Astrocyte (in vitro differentiated cells and primary cell): ENCODE measurements at regions not wholly inside any gene's neighbourhood (a gene's known extent, or its start where the extent isn't known, plus 50 kb on each side); places are given as distances from the start of the nearest gene placed in this dataset.

Experiments used
- DNase-seq: peaks from one replicate; pipeline ENCODE4 v3.0.0-alpha.2; 2010; ENCODE audit warnings: low read depth
- FAIRE-seq: peaks from 2 replicates; lab custom pipeline; 2011; peaks lifted over from hg19 to GRCh38; lab: Jason Lieb, UNC
- H2AFZ ChIP-seq: 2 replicates; pipeline ENCODE4 v1.6.0; 2012; ENCODE audit warnings: low read depth, low read length, inconsistent platforms
- H3K27ac ChIP-seq: 2 replicates; pipeline ENCODE4 v1.5.1; 2011; ENCODE audit warnings: low read depth, low read length, inconsistent platforms
- H3K27me3 ChIP-seq: 2 replicates; pipeline ENCODE4 v1.6.0; 2011; ENCODE audit warnings: low read length, inconsistent platforms; ENCODE audit not compliant: insufficient read depth
- H3K36me3 ChIP-seq: 2 replicates; pipeline ENCODE4 v1.5.1; 2011; ENCODE audit warnings: low read length, inconsistent platforms; ENCODE audit not compliant: insufficient read depth
- H3K4me1 ChIP-seq: 2 replicates; pipeline ENCODE4 v1.5.1; 2011; ENCODE audit warnings: low read length, inconsistent platforms; ENCODE audit not compliant: insufficient read depth
- H3K4me2 ChIP-seq: 2 replicates; pipeline ENCODE4 v1.6.0; 2012; ENCODE audit warnings: low read length, inconsistent platforms
- H3K4me3 ChIP-seq: 2 replicates; pipeline ENCODE4 v1.5.1; 2011; ENCODE audit warnings: low read depth, mild to moderate bottlenecking, low read length, inconsistent platforms; ENCODE audit not compliant: insufficient read depth
- H3K79me2 ChIP-seq: 2 replicates; pipeline ENCODE4 v1.6.0; 2012; ENCODE audit warnings: mild to moderate bottlenecking, low read length, inconsistent platforms; ENCODE audit not compliant: insufficient read depth
- H3K9ac ChIP-seq: 2 replicates; pipeline ENCODE4 v1.6.0; 2012; ENCODE audit warnings: mild to moderate bottlenecking, low read length, inconsistent platforms
- H3K9me3 ChIP-seq: 2 replicates; pipeline ENCODE4 v1.5.1; 2012; ENCODE audit warnings: low read depth, mild to moderate bottlenecking, low read length, inconsistent platforms; ENCODE audit not compliant: insufficient read depth
- H4K20me1 ChIP-seq: 2 replicates; pipeline ENCODE4 v1.6.0; 2012; ENCODE audit warnings: low read length, inconsistent platforms; ENCODE audit not compliant: insufficient read depth
- H3K27ac Mint-ChIP-seq: one replicate; pipeline ENCODE4 v1.8.0; 2021; ENCODE audit warnings: mild to moderate bottlenecking, mixed read lengths; ENCODE audit not compliant: unreplicated experiment
- H3K27me3 Mint-ChIP-seq: one replicate; pipeline ENCODE4 v1.8.0; 2021; ENCODE audit warnings: low read depth, mixed read lengths; ENCODE audit not compliant: unreplicated experiment
- H3K36me3 Mint-ChIP-seq: one replicate; pipeline ENCODE4 v1.8.0; 2021; ENCODE audit warnings: low read depth, mixed read lengths; ENCODE audit not compliant: unreplicated experiment
- H3K4me1 Mint-ChIP-seq: one replicate; pipeline ENCODE4 v1.8.0; 2021; ENCODE audit warnings: low read depth, mixed read lengths; ENCODE audit not compliant: unreplicated experiment
- H3K4me3 Mint-ChIP-seq: one replicate; pipeline ENCODE4 v1.8.0; 2021; ENCODE audit warnings: mild to moderate bottlenecking, moderate library complexity, mixed read lengths; ENCODE audit not compliant: unreplicated experiment
- H3K9me3 Mint-ChIP-seq: one replicate; pipeline ENCODE4 v1.8.0; 2021; ENCODE audit warnings: mild to moderate bottlenecking, mixed read lengths; ENCODE audit not compliant: unreplicated experiment
- CTCF ChIP-seq: IDR thresholded peaks from 2 replicates; pipeline ENCODE4 v1.5.1; 2011; ENCODE audit warnings: low read depth, mild to moderate bottlenecking, inconsistent platforms, low read length, moderate library complexity; ENCODE audit not compliant: insufficient read depth
- EZH2 ChIP-seq: IDR thresholded peaks from 2 replicates; pipeline ENCODE4 v1.6.1; 2012; ENCODE audit warnings: mild to moderate bottlenecking, low read length, inconsistent platforms; ENCODE audit not compliant: insufficient read depth

- Mint-ChIP-seq H3K36me3 (no peaks in the 10 kb centered on the region), H3K9me3 (peaks cover 7% of the 10 kb centered on the region), H3K4me3 (no peak overlapping the region), H3K27ac (no peak overlapping the region), H3K4me1 (no peaks in the 10 kb centered on the region), H3K27me3 (peaks cover under 1% of the 10 kb centered on the region)
- Histone ChIP-seq H3K36me3 (no peaks in the 10 kb centered on the region), H4K20me1 (no peaks in the 10 kb centered on the region), H3K4me1 (no peaks in the 10 kb centered on the region), H3K4me2 (peak overlapping the region; percentile 4), H3K9ac (peak overlapping the region; percentile 14), H3K4me3 (no peak overlapping the region), H2AFZ (no peak overlapping the region), H3K27me3 (no peaks in the 10 kb centered on the region), H3K79me2 (no peaks in the 10 kb centered on the region), H3K9me3 (peaks cover 12% of the 10 kb centered on the region), H3K27ac (no peak overlapping the region)
- DNase-seq (no peak), FAIRE-seq (no peak)
- TF ChIP-seq CTCF (no peak), EZH2 (no peak)
Measured at GRCh38 chr4:189502841-189503435, 437.7 kb upstream of the FRG1 start.

- Histone ChIP-seq H3K79me2 (no peaks in the 10 kb centered on the region), H3K4me1 (no peaks in the 10 kb centered on the region), H4K20me1 (no peaks in the 10 kb centered on the region), H3K36me3 (no peaks in the 10 kb centered on the region), H3K9ac (no peak overlapping the region), H3K27ac (no peak overlapping the region), H3K4me2 (no peak overlapping the region), H2AFZ (no peak overlapping the region), H3K4me3 (no peak overlapping the region), H3K9me3 (peaks cover 10% of the 10 kb centered on the region), H3K27me3 (no peaks in the 10 kb centered on the region)
- no peaks in the 10 kb centered on the region for H3K36me3 Mint-ChIP-seq
- H3K27ac Mint-ChIP-seq: no peak overlapping the region
- H3K27me3 Mint-ChIP-seq: no peaks in the 10 kb centered on the region
- no peaks in the 10 kb centered on the region for H3K4me1 Mint-ChIP-seq
- FAIRE-seq (no peak), DNase-seq (no peak)
- TF ChIP-seq EZH2: no peak
- peaks cover 7% of the 10 kb centered on the region for H3K9me3 Mint-ChIP-seq
- H3K4me3 Mint-ChIP-seq: no peak overlapping the region
Measured at GRCh38 chr4:189504220-189504619, 436.5 kb upstream of the FRG1 start.

GRCh38 chr4:189505380-189505779, 435.3 kb upstream of the FRG1 start:
- H3K4me1 ChIP-seq: no peaks in the 10 kb centered on the region
- no peaks in the 10 kb centered on the region for H3K4me1 Mint-ChIP-seq
- no peak overlapping the region for H3K4me2 ChIP-seq
- H2AFZ ChIP-seq: no peak overlapping the region
- no peak overlapping the region for H3K4me3 Mint-ChIP-seq
- no peaks in the 10 kb centered on the region for H3K36me3 ChIP-seq
- H3K27me3 Mint-ChIP-seq: no peaks in the 10 kb centered on the region
- peaks cover 10% of the 10 kb centered on the region for H3K9me3 ChIP-seq
- FAIRE-seq (no peak), DNase-seq (no peak)
- no peak overlapping the region for H3K27ac ChIP-seq
- no peaks in the 10 kb centered on the region for H3K36me3 Mint-ChIP-seq
- peaks cover 9% of the 10 kb centered on the region for H3K9me3 Mint-ChIP-seq
- H3K27me3 ChIP-seq: no peaks in the 10 kb centered on the region
- H3K27ac Mint-ChIP-seq: no peak overlapping the region
- H3K9ac ChIP-seq: no peak overlapping the region
- no peak overlapping the region for H3K4me3 ChIP-seq
- TF ChIP-seq CTCF (no peak), EZH2 (no peak)
- no peaks in the 10 kb centered on the region for H3K79me2 ChIP-seq
- no peaks in the 10 kb centered on the region for H4K20me1 ChIP-seq
